Uterus (tissue), 3 donors: ENCODE measurements at regions not wholly inside any gene's neighbourhood (a gene's known extent, or its start where the extent isn't known, plus 50 kb on each side); places are given as distances from the start of the nearest gene placed in this dataset.

Experiments used
- DNase-seq, 2 donors: peaks; one replicate each; pipeline ENCODE4 v3.0.0-alpha.2; 2019 to 2020
- H3K27ac ChIP-seq, 2 donors: fragments of 200-600 bp; sonication (generic); 1 replicate in 1 of 2; 2 replicates in 1 of 2; pipeline ENCODE4 v1.5.1; 2016 to 2018
- H3K27me3 ChIP-seq, 2 donors: fragments of 200-600 bp; sonication (generic); one replicate each; pipeline ENCODE4 v1.5.1; 2018 to 2019; ENCODE audit warnings: control low read depth in 1 of 2
- H3K36me3 ChIP-seq, 2 donors: fragments of 200-600 bp; sonication (generic); one replicate each; pipeline ENCODE4 v1.5.1; 2019; ENCODE audit warnings: control low read depth in 1 of 2
- H3K4me1 ChIP-seq, 2 donors: fragments of 200-600 bp; sonication (generic); one replicate each; pipeline ENCODE4 v1.5.1; 2018 to 2019; ENCODE audit warnings: control low read depth in 1 of 2
- H3K4me3 ChIP-seq, 2 donors: fragments of 200-600 bp; sonication (generic); 1 replicate in 1 of 2; 2 replicates in 1 of 2; pipeline ENCODE4 v1.5.1; 2018 to 2019; ENCODE audit warnings: mild to moderate bottlenecking in 1 of 2
- H3K9me3 ChIP-seq, 2 donors: fragments of 200-600 bp; sonication (generic); one replicate each; pipeline ENCODE4 v1.5.1; 2019; ENCODE audit warnings: control low read depth in 1 of 2
- CTCF ChIP-seq, 4 experiments: fragments of 200-600 bp in 2 of 4; fragments of 450-650 bp in 2 of 4; sonication (generic) in 2 of 4; IDR thresholded peaks; one replicate each; pipeline ENCODE4 v1.5.1; 2016 to 2019; ENCODE audit warnings: antibody characterized with exemption in 4 of 4, mild to moderate bottlenecking in 2 of 4, moderate library complexity in 1 of 4
- POLR2A ChIP-seq, 2 donors: fragments of 450-650 bp; IDR thresholded peaks; one replicate each; pipeline ENCODE4 v1.6.1; 2016; ENCODE audit warnings: antibody characterized with exemption in 2 of 2, mild to moderate bottlenecking in 1 of 2, moderate library complexity in 1 of 2
- intact Hi-C: fragments of 100-400 bp; cut with DNase I; formaldehyde crosslinking; loops from one replicate; pipeline ENCODE4 v1.15.1; 2023; ENCODE audit warnings: low total_unique reads
- donor health status: DM: yes; HTN: yes; CAD: no.

DNA sequence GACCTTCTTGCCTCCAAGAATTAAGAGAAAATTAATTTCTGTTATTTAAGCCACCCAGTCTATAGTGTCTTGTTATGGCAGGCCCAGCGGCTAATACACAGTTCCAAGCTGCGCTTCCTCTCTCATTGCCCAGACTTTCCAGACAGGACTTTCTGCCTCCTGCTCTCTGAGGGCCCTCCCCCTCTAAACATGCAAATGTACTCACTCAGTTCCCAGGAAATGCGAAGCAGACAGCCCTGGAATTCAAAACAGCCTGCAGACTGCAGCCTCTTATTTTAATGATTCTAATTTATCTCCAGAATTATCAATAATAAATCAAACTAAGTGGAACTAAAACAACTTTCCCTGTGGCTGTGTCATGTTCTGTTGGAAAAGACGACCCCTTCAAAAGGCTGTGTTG, 115.5 kb upstream of the ISX start:
- DNase-seq: no peak
- TF ChIP-seq CTCF (IDR thresholded peaks at IDR 0.05) (no peak), POLR2A (IDR thresholded peaks at IDR 0.05) (no peak)
- no peak overlapping the region for H3K27ac ChIP-seq
- H3K27me3 ChIP-seq: no peaks in the 10 kb centered on the region
- no peak overlapping the region for H3K4me3 ChIP-seq
- no peaks in the 10 kb centered on the region for H3K36me3 ChIP-seq
- H3K9me3 ChIP-seq: no peaks in the 10 kb centered on the region
- H3K4me1 ChIP-seq: peaks cover 0 to 7% of the 10 kb centered on the region in 2 donors
- intact Hi-C loops: no loop called here

- no peak for TF ChIP-seq CTCF (IDR thresholded peaks at IDR 0.05)
- no peak for TF ChIP-seq POLR2A (IDR thresholded peaks at IDR 0.05)
- peaks cover 0 to 7% of the 10 kb centered on the region in 2 donors for H3K4me1 ChIP-seq
- no peaks in the 10 kb centered on the region for H3K36me3 ChIP-seq
- no peak for DNase-seq
- H3K4me3 ChIP-seq: no peak overlapping the region
- H3K27me3 ChIP-seq: no peaks in the 10 kb centered on the region
- H3K9me3 ChIP-seq: no peaks in the 10 kb centered on the region
- no peak overlapping the region for H3K27ac ChIP-seq
- intact Hi-C loops: no loop called here
Observed at GRCh38 chr22:34951212-34951611, 114.7 kb upstream of the ISX start.

DNA sequence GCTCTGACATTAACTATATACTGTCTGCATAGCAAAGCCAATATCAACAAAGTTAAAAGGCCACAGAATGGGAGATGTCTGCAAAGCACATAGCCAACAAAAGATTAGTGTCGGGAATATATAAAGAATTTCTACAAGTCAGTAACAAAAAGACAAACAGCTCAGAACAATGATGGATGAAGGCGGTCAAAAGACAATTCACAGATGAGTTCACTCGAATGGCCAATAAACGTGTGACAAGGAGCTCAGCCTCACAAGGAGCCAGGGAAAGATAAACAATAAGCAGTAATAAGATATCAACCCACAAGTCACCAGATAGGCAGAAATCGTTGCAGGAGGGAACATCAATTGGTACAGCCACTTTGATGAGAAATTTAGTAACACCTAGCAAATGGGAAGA, 106.0 kb upstream of the ISX start:
- H3K27ac ChIP-seq: no peak overlapping the region
- no peak overlapping the region for H3K4me3 ChIP-seq
- intact Hi-C loops: no loop called here
- DNase-seq: no peak
- H3K36me3 ChIP-seq: no peaks in the 10 kb centered on the region
- H3K9me3 ChIP-seq: no peaks in the 10 kb centered on the region
- no peaks in the 10 kb centered on the region for H3K27me3 ChIP-seq
- no peak for TF ChIP-seq CTCF (IDR thresholded peaks at IDR 0.05)
- no peak for TF ChIP-seq POLR2A (IDR thresholded peaks at IDR 0.05)
- no peaks in the 10 kb centered on the region for H3K4me1 ChIP-seq

DNA sequence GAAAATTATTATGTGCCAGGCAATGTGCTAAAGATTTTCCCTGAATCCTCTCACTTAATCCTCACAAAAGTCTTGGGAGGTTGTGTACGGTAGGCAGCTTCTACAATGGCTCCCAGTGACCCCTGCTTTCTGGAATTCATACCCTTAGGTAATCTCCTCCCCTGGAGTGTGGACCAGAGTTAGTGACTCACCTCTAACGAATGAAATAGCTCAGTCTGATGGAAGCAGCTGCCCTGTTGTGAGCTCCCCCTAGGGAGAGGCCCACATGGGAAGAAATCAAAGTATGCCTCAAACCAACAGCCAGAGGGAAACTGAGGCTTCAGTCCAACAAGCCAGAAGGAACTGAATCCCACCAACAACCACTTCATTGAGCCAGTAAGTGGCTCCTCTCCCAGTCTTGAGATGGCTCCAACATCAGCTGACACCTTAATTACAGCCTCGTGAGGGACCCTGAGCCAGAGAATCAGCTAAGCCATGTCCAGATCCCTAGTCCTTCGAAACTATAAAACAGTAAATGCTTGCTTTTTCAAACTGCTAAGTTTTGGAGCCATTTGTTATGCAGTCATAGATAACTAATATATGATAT, 98.9 kb upstream of the ISX start:
- Histone ChIP-seq H3K27ac (no peak overlapping the region), H3K9me3 (no peaks in the 10 kb centered on the region), H3K4me3 (no peak overlapping the region), H3K4me1 (no peaks in the 10 kb centered on the region), H3K36me3 (no peaks in the 10 kb centered on the region), H3K27me3 (no peaks in the 10 kb centered on the region)
- intact Hi-C loops: no loop called here
- TF ChIP-seq POLR2A (IDR thresholded peaks at IDR 0.05) (no peak), CTCF (IDR thresholded peaks at IDR 0.05) (no peak)
- no peak for DNase-seq

DNA sequence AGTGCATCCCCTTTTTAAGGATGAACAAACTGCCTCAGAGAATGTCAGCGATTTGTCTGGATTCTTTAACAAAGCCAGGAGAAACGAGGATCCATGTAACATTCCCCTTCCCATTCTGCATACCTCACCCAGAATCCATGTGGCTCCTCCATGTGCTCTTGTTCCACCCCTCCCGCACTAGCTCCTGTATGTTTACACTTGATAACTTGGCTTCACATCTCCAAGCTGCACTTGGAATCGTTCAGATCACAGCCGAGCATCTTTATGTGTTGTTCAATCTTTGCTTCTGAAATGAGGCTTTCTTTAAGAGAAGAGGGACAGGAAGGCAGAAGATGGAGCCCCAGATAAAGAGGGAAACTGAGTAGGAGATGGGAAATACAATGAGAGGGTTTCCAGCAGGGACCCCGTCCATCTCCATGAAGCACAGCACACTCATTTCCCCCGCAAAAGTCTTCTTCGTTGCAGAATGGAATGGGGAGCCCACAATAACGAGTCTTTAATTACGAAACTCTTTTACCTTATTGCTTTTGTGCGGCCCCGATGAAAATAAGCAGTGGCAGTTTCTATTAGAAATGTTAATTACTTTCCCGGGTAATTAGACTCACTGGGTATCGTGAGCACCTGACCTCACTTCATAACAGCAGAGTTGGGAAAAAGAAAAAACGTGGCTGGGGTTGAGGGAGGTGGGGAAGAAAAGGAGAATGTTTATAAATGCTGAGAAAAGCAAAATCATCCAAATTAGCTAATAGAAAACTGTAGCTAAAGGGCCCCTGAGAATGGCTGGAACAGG, 96.8 kb upstream of the ISX start:
- Histone ChIP-seq H3K27ac (no peak overlapping the region), H3K4me3 (no peak overlapping the region), H3K27me3 (no peaks in the 10 kb centered on the region), H3K4me1 (no peaks in the 10 kb centered on the region), H3K9me3 (no peaks in the 10 kb centered on the region), H3K36me3 (no peaks in the 10 kb centered on the region)
- intact Hi-C loops: no loop called here
- no peak for DNase-seq
- TF ChIP-seq POLR2A (IDR thresholded peaks at IDR 0.05) (no peak), CTCF (IDR thresholded peaks at IDR 0.05) (no peak)
